GM20000 (cell line): ENCODE measurements at regions not wholly inside any gene's neighbourhood (a gene's known extent, or its start where the extent isn't known, plus 50 kb on each side); places are given as distances from the start of the nearest gene placed in this dataset.

Experiments
- DNase-seq: peaks from one replicate; pipeline ENCODE4 v3.0.0; 2012; ENCODE audit warnings: low spot score
- TF ChIP-seq, protein P1 (sequence below): IDR thresholded peaks from 2 replicates; pipeline ENCODE4 v1.5.1; 2012; ENCODE audit warnings: mild to moderate bottlenecking, control low read depth; ENCODE audit errors: extremely low read depth, missing control alignments

DNA sequence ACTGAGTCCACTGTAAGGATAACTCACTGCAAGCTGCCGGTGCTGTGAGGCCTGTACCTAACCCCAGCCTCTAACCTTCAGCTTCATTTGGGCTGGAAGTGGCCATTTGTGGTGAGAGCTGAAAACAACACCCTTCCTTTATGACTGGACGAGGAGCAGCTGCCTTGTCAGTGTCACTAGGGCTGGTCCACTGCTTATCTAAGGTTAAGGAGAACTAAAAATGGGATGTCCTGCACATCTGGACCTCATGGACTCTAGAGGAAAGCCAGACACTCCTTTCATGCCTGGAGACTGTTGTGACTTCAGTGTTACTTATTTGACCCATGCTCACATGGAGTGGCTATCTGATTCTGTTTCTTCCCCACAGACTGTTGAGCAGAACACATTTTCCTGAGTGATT is 139.9 kb downstream of the ZNF518B start:
- DNase-seq, result no peak
- TF ChIP-seq, protein P1, sequence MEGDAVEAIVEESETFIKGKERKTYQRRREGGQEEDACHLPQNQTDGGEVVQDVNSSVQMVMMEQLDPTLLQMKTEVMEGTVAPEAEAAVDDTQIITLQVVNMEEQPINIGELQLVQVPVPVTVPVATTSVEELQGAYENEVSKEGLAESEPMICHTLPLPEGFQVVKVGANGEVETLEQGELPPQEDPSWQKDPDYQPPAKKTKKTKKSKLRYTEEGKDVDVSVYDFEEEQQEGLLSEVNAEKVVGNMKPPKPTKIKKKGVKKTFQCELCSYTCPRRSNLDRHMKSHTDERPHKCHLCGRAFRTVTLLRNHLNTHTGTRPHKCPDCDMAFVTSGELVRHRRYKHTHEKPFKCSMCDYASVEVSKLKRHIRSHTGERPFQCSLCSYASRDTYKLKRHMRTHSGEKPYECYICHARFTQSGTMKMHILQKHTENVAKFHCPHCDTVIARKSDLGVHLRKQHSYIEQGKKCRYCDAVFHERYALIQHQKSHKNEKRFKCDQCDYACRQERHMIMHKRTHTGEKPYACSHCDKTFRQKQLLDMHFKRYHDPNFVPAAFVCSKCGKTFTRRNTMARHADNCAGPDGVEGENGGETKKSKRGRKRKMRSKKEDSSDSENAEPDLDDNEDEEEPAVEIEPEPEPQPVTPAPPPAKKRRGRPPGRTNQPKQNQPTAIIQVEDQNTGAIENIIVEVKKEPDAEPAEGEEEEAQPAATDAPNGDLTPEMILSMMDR, result no peak

DNA sequence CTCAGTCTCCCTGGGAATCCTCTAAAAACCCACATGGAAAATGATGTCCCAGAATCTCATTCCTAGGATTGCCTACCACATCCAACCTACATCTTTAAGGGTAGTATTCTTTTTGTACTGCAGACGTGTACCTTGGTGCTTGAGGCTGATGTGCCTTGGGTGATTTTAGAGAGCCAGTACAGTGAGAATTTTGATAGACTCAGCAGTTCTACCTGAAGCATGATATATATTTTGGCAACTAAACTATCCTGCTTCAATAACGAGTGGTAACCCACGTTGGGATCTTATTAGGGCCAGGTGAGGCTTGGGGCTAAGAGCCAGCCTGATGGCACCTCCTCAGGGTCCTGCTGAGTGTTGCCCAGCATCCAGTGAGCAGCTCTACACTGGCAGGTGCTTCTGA is 140.4 kb downstream of the ZNF518B start:
- DNase-seq, result no peak

DNA sequence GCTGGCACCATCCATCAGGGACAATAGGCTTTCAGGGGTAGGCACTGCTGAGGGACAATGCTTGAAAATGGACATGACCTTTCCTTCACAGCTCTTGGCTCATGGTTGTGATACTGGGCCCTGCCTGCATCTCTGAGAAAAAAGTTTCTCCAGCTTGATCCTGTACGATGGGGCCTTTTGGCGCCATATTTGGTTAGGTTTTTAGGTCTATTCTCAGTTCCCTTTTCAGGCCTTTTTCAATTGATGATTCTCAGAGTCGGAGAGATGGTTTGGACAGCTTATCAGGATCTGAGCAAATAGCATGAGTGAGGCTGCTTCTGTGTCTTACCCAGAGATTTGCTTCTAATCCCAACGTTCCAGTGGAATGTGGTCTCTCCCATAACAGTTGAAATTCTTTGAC is 141.6 kb downstream of the ZNF518B start:
- TF ChIP-seq, protein P1, result no peak
- DNase-seq, result no peak

More for the DNA sequence above, 140.4 kb downstream of the ZNF518B start:
- TF ChIP-seq, protein P1, result no peak

DNA sequence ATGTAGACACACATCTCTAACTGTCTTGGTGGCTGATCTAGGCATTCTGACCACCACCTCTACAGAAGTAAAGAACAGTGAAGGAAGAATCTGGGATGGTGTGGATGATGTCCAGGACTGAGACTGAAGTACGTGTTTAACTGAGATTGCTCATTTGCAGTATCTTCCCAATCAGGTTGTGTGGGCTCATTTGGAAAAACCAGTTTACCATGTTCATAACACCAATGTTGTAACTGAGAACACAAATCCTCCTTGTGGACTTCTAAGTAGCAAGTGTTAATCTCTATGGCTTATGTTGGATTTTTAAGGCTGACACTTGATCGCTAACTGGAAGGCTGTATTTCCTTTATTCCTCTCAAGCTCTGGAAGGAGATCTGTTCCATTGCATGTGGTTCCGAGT is 144.7 kb downstream of the ZNF518B start:
- DNase-seq, result no peak
- TF ChIP-seq, protein P1, result no peak

DNA sequence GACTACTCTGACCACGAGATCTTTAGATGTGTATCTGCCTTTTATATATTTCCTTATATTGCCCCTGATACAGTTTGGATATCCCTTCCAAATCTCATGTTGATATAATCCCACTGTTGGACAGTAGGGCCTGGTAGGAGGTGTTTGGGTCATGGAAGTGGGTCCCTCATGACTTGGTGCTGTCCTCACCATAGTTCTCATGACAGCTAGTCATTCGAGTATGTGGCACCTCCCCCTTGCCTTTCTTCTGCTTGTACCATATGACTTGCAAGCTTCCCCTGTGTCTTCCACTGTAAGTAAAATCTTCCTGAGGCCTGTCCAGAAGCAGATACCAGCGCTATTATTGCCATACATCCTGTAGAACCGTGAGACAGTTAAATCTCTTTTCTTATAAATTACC is 145.3 kb downstream of the ZNF518B start:
- TF ChIP-seq, protein P1, result no peak
- DNase-seq, result no peak

DNA sequence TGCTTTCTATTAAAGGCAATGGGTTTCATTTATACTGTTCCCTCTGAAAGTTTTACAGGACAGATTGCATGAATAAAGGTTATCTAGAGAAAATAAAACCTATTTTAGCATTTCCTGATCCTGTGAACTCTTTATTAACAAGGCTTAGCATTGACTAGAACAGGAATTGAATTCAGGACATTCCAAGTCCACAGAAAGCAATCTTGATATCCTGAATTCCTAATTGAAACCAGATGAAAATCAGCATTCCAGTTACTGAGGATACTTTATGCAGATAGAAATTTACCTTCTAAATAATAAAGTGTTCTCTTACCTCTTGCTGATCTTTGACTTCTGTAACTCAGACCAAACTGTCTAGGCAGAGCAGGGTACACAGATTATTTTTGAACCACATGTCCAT is 151.4 kb downstream of the ZNF518B start:
- no peak for DNase-seq
- TF ChIP-seq, protein P1, result no peak

DNA sequence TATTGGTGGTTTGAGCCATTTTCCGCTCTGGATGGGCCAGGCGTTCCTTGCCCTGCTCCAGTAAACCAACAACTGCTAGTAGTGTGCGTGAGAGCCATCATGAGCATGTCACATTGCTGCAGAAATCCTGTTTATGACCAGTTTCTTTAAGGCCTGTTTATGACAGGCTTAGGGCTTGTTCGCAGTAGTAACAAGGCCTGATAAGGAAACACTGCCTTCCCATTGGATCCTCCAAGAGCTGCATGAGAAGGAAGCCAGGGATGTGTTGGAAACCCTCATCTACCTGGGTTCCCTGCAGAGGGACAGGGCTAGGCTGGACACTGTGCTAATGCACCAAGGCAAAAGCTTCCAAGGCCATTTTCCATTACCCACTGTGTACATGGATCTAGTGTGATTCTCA is 153.9 kb downstream of the ZNF518B start:
- no peak for DNase-seq
- TF ChIP-seq, protein P1, result no peak
